NCI-H2029 (cell line): ENCODE measurements at regions not wholly inside any gene's neighbourhood (a gene's known extent, or its start where the extent isn't known, plus 50 kb on each side); places are given as distances from the start of the nearest gene placed in this dataset.

Source experiments
- DNase-seq: peaks from one replicate; lab custom pipeline; 2025; lab: John Stamatoyannopoulos, UW

DNA sequence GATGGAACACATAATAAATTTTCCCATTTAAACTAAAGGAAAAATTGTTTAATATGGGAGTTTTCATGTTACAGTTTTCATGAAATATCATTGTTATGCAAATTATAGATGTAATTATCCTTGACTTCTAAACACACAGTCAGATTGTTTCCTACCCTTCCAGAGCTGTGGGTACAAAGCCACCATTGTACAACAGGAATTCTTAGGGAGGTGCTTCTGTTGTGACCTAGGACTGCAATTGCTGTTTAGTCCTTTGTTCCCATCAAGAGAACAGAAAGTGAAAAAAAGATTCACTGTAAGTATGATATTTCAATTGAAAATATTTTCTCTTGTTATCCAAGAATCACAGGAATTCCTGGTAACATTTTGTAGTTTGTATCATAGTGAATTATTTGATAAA lies 455.3 kb upstream of the NAALADL2 start:
- DNase-seq: no peak

DNA sequence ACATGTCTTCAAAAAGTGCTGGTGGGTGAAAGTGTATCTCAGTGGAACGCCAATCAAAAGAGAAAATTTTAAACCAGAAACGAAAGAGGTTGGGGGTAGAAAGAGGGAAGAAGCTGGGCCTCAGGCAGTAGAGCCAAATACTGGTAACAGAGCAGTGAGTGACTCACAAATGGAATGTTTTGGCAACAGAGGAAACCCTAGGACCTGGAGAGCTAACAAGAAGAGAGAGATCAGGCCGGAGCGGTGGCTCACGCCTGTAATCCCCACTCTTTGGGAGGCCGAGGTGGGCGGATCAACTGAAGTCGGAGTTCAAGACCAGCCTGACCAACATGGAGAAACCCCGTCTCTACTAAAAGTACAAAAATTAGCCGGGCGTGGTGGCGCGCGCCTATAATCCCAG lies 450.8 kb upstream of the NAALADL2 start:
- DNase-seq: no peak

DNA sequence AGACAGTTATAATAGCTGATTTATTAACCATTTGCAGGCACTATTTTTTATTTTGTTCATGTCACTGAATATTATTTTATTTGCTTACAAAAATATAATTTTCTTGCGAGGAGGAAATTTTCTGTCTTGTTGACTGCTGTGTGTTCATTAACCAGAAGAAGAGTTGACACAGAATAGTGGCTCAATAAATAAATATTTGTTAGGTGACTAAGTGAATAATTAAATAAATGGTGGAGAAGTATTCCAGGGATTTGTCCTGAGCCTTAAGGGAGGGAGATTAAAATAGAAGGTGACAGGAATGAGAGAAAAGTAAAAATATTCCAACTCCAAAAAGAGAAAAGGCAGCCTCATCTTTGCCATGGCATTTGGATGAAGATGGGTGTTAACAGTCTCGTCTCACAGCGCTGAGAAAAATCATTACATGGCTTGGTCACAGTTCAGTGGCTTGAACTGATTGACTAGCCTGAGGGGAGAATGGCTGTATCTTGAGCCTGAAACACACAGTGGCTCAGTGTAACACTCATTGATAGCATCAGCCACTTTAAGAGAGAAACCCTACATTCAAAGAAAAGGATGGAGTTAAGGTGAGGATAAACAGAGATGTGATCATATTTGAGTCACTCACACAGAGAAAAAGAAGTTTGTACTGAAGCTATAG lies 449.9 kb upstream of the NAALADL2 start:
- DNase-seq: no peak

DNA sequence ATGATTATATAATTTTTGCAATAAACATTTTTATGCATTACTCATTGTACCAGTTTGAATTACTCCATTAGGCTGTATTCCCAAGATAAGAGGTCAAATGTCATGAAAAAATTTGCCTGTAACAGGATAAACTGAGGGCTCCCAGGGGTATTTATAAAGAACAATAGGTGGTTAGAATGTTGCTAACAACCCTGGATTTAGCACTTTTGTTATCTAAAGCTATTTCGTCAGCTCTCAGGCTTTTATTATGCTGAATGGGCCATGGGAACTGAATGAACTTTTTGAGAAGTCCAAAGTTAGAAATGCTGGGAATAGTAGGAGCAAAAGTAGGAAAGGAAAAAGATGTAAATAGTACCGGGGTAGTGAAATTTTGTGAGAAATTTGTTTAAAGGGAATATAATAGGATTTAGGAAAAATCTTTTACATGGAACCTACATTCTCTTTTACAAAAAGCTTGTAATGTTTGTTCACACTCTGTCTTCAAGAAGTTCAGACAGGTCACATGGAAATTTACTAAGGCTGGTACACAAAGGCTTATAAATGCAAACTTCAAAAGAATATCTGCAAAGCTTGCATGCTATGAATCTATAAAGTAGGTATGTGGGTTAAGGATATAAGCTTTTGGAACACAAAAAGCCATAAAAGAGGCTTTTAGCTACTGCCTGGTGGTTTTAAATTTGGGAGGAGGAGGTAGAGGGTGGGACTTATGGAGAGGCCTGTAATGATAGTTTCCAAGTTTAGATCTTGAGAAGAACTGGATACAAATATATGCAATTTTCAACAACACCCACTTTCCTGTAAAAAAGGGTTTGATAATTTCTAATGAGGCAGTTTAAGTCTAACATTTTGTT lies 445.8 kb upstream of the NAALADL2 start:
- DNase-seq: no peak

- no peak for DNase-seq
Measured at GRCh38 chr3:174414902-174415301, 444.2 kb upstream of the NAALADL2 start.

DNA sequence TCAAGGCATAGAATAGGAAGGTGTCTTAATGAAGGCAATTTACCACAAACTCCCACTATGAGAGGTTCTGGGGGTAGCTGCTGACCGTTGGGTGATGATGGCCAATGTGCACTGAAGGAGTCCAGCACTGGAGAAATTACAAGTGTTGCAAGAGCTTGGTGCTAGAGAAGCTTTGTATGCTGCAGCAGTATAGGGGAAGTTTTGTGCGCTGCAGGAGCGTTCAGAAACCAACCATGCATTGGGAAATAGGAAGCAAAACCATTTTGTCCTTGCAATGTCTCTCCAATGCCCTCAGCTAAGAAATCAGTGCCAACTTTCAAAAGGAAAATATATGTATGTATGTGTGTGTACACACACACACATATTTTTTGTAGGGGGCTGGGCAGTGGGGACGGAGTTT lies 441.6 kb upstream of the NAALADL2 start:
- no peak for DNase-seq

DNA sequence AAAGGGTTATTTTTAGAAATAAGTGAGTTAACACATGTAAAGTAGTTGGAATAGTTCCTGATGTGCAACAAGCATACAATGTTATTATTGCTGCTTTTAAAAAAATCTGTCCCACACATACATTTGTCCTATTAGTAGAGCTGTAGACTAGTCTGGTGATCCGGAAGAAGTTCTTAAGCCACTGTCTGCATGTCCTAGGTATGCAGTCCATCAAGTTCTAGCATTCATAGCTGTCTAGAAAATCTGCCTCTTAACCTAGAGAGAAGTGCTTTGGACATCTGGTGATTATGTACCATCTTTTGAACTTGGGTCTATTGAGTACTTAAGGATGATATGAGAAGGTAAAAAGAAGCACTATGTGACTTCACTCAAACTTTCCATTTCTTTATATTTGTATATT lies 439.9 kb upstream of the NAALADL2 start:
- no peak for DNase-seq

GRCh38 chr3:174423936-174424335 lies 435.2 kb upstream of the NAALADL2 start:
- DNase-seq: no peak

DNA sequence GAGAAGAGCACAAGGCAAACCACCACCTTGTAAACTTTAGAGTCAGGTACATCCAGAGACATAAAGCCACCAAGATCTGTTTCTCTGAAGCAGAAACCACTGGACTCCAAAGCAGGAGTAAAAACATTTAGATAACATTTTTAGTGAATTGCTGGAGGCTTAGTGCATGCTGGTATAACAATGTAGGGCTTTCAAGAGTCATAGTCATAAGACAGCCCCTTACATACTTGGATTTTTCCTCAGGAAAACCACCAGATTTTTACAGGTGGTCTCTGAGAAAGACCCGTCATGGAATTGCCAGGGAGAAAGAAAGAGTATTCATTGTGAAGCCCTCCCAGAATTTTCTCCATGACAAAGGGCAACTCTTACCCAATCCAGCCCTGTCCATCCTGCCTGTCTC lies 434.5 kb upstream of the NAALADL2 start:
- no peak for DNase-seq

DNA sequence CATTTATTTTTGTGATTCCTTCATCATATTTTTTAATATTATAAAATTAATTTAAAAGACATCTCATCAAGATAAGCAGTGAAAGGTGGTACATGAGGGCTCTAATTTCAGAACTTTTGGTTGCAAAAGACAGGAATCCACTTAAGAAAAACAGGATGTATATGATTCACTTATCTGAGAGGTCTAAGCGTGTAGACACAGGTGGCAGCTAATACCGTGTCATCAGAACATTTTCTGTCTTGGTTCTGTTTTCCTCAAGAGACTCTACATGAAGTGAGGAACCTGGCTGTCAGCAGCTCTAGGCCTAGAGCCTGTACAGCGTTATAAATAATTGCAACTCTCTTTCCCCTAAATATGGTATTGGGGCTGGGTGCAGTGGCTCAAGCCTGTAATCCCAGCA lies 433.7 kb upstream of the NAALADL2 start:
- DNase-seq: no peak

DNA sequence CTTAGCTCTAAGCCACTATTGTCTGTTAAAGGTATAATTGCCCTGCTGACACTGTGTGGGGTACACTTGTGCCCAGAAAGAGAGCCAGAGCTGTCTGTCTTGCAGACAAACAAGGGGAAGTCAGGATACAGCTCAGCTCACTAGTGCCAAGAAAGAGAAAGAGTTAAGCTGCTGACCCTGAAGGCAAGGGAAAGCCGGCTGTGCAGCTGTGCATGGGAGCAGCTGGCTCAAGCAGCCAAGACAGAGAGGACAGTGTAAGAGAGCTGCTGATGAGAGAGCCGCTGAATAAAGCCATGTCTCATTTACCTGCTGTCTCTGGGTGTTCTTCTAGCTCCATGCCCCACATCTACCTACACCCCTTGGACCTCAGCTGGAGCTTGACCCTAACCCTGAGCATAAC lies 428.1 kb upstream of the NAALADL2 start:
- no peak for DNase-seq

DNA sequence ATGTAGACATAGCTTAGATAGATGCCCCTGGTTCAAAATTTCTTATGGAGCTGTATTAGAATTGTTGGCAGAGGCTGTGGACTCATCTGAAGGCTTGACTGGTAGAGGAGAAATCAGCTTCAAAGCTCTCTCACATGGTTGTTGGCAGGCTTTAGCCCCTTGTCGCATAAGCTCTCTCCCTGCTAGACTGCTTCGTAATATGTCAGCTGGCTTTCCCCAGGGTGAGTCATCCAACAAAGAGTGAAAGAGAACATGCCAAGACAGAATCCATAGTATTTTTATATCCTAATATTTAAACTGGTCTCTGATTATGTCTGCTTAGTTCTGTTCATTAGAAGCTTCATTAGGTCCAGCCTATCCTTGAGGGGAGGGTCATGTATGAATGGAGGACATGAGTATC lies 427.4 kb upstream of the NAALADL2 start:
- DNase-seq: no peak

DNA sequence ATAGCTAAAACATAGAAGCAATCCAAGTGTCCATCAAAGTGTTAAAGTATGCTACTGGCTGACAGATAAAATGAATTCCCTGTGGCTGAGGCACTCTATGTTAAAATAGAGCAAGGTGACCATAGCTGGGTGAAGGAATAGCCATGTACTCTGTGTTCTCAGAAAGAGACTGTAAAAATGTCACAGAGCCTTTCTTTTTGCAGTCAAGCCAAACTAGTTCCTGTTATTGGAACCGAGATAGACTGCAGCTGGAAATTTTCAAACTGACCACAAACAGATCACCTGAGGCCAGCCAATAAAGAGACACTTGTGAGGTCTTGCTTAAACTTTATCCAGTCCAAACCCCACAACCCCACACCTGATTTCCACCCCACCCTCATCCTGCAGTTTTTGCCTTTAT lies 422.8 kb upstream of the NAALADL2 start:
- no peak for DNase-seq

DNA sequence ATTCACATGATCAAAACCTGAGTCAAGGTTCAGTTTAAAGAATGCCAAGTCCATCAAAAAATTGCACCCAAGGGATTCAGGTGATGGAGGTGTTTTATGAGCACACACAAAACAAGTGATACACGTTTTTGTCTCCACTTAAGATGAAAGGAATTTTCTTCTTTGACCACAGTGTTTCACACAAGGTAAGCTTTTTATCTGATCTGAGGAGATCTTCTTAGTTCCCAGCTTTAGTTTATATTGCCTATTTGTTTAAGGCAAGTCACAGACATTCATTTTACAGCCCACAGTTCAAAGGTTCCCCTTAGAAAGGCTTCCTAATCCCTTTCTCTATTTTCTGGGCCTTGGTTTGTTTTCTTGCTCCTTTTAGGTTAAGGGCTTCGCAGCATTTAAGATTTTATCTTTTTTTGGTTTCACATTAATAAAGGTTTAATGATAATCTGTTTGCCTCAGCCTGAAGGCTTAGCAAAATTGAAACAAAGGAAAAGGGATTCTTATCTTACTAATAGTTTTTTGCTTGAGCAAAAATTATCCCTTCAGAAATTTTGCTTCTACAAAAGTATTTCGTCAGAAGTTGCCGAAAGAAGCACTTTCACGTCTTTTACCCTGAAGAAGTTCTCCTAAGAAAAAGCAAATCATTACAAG lies 420.5 kb upstream of the NAALADL2 start:
- DNase-seq: no peak

DNA sequence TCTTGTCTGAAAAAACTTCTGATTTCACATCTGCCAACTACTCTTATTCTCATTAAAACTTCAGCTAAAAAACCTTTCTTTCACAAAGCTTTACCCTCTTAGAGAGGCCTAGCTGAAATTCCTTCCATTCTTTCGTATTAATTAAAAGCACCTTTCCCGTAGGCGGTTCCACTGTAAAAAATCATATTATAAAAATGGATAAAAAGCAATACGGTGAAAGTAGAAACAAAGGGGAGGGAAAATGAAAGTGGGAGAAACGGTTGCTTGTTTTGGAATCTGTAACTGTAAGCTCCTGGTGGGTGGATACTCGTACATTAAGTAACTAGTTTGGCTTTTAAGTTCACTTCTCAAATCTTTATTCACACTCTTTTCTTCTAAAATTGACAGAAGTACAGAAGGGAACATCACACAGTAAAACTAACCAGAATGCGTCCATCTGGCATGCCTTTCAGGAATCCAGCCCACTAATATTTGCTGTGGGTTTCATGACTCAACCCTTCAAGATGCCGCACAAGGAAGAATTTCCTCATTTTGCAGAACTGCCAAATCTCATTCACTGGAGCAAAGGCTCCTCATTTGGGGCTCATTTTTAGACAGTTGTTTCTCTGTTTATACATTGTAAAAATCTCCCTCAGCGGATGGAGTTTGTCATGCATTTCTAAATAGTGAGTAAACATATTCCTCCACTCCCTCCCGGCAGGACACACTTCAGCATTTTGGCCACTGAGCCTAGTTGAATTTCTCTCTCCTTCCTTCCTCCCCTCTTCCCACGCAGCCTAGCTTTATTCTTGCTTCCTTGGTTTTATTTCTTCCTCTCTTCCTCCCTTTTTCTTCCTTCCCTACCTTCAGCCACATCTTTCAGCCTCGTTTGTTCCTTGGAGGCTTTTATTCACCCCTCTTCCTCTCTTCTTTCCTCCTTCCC lies 419.5 kb upstream of the NAALADL2 start:
- no peak for DNase-seq

- peak; percentile 28 for DNase-seq
Measured at GRCh38 chr3:174440253-174440701, 418.9 kb upstream of the NAALADL2 start.

GRCh38 chr3:174440741-174441587 lies 418.2 kb upstream of the NAALADL2 start:
- peak; percentile 85 for DNase-seq

GRCh38 chr3:174441588-174442301 lies 417.4 kb upstream of the NAALADL2 start:
- no peak for DNase-seq

DNA sequence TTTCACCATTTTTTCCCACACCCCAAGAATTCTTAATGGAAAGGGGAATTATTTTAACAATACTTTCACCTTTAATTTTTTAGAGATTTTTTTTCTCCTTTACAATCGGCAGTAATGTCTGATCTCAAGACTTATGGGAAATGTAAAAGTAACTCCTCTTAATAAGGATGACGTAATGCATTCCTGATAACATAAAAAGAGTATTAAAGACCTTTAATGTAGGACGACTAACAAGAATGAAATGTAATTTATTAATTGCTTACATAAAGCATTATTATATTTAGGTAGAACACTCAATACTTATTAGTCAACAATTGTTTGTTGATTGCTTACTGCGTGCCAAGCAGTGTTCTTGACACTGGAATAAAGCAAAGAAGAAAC lies 416.8 kb upstream of the NAALADL2 start:
- no peak for DNase-seq

DNA sequence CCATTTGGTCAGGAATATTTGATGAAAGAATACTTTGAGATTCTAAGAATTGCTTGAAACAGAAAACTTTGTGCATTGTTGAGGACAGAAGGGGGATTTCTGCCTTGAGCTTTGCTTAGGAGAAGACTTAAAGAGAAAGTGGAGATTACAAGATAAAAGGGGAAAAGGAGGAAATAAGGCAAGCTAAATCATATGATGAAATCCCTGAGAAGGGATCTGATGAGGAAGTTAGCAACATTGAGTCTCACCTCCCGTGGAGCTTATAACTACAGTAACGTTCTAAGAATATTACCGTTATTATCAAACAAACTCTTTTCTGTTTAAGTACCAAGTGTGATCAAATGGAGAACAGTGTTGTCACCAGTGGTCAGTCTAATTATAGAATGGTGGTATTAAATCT lies 414.7 kb upstream of the NAALADL2 start:
- DNase-seq: no peak
